IPS DF 6.9 (cell line): ENCODE measurements at regions not wholly inside any gene's neighbourhood (a gene's known extent, or its start where the extent isn't known, plus 50 kb on each side); places are given as distances from the start of the nearest gene placed in this dataset.

Source experiments
- DNase-seq: peaks from one replicate; pipeline ENCODE4 v3.0.0-alpha.2; 2013; ENCODE audit warnings: low read depth, low spot score
- H3K27ac ChIP-seq: one replicate; pipeline ENCODE4 v1.5.1; 2013; ENCODE audit warnings: low read length, control low read depth
- H3K27me3 ChIP-seq: 2 replicates; pipeline ENCODE4 v1.6.1; 2013; ENCODE audit warnings: mild to moderate bottlenecking, low read length; ENCODE audit not compliant: control insufficient read depth, insufficient read depth
- H3K36me3 ChIP-seq: 2 replicates; pipeline ENCODE4 v1.6.1; 2013; ENCODE audit warnings: low read length; ENCODE audit not compliant: control insufficient read depth, insufficient read depth
- H3K4me1 ChIP-seq: 2 replicates; pipeline ENCODE4 v1.6.1; 2013; ENCODE audit warnings: low read length; ENCODE audit not compliant: control insufficient read depth, insufficient read depth
- H3K4me3 ChIP-seq: 2 replicates; pipeline ENCODE4 v1.5.1; 2013; ENCODE audit warnings: mild to moderate bottlenecking, low read length
- H3K9me3 ChIP-seq: 2 replicates; pipeline ENCODE4 v1.6.1; 2013; ENCODE audit warnings: low read length, inconsistent platforms; ENCODE audit not compliant: control insufficient read depth, insufficient read depth
- WGBS: extraction: QIAGEN DNeasy Blood & Tissue Kit; methylation state at CpG from one replicate; pipeline ENCODE4 v1.1.7; 2013; ENCODE audit warnings: mixed read lengths, missing lambda C conversion rate; ENCODE audit not compliant: insufficient read length, insufficient coverage; 5-methylcytosine and 5-hydroxymethylcytosine counted together

DNA sequence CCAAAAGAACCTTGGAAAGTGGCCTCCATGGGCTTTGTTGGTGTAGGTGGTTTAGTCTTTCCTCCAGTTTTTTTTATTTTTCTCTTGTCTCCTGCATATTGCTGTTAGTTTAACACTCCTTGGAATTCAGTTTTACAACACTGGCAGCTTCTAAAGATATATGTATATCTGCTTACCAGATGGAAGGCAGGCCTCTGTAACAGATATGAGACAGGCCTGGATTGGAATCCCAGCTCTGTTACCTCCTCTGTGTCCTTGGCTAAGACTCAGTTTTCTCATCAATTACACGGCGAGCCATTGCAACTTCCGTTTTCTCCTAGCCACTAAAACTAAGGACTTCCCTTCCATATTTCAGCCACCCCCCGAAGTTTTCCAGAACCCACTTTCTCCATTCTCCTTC lies 133.4 kb upstream of the SMAD1 start:
- H3K36me3 ChIP-seq = no peaks in the 10 kb centered on the region
- no peaks in the 10 kb centered on the region for H3K27me3 ChIP-seq
- no peak for DNase-seq
- WGBS = no CpG with 5 or more reads among the region's 4 CpGs
- no peak overlapping the region for H3K27ac ChIP-seq
- no peaks in the 10 kb centered on the region for H3K4me1 ChIP-seq
- no peaks in the 10 kb centered on the region for H3K9me3 ChIP-seq
- no peak overlapping the region for H3K4me3 ChIP-seq

DNA sequence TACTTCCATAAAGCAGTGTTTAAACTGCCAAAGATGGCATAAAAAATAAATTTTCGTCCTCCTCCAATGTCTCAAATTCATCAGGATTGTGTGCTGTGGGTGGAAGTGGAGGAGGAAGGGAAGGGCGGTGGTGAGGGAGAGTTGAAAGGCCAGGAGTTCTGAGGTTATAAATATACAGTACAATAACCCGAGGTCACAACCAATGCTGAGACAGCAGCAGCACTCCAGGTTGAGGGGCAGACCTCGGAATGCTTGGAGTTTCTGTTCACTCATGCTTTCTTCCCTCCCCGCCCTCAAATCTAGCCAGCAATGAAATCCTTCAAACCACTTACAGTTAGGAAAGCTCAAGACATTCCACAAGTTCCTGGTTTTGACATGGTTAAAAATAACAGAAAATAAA lies 134.0 kb upstream of the SMAD1 start:
- no peaks in the 10 kb centered on the region for H3K27me3 ChIP-seq
- H3K36me3 ChIP-seq = no peaks in the 10 kb centered on the region
- DNase-seq = no peak
- WGBS = no CpG with 5 or more reads among the region's 5 CpGs
- no peaks in the 10 kb centered on the region for H3K9me3 ChIP-seq
- H3K4me3 ChIP-seq = no peak overlapping the region
- H3K4me1 ChIP-seq = no peaks in the 10 kb centered on the region
- no peak overlapping the region for H3K27ac ChIP-seq

DNA sequence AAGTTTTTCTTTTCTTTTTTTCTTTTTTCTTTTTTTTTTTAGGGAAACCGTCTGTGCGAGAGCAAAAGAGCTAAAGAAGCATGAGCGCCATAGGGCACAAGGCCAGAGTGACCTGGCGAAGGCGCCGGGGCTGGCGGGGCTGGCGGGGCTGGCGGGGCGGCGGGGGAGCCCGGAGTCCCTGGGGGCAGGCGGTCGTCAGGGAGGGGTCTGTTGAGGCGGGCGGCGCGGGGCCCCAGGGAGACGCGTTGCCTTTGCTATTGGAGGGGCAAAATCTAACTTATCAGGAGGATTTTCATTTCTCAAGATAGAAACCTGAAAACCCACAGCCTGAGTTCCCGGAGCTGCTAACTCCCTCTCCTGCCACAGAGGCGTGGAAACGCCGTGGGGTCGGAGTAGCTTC lies 135.6 kb upstream of the SMAD1 start:
- Histone ChIP-seq H3K27me3 (no peaks in the 10 kb centered on the region), H3K4me3 (no peak overlapping the region), H3K9me3 (no peaks in the 10 kb centered on the region), H3K36me3 (no peaks in the 10 kb centered on the region), H3K27ac (no peak overlapping the region), H3K4me1 (no peaks in the 10 kb centered on the region)
- DNase-seq = no peak
- WGBS = no CpG with 5 or more reads among the region's 25 CpGs

DNA sequence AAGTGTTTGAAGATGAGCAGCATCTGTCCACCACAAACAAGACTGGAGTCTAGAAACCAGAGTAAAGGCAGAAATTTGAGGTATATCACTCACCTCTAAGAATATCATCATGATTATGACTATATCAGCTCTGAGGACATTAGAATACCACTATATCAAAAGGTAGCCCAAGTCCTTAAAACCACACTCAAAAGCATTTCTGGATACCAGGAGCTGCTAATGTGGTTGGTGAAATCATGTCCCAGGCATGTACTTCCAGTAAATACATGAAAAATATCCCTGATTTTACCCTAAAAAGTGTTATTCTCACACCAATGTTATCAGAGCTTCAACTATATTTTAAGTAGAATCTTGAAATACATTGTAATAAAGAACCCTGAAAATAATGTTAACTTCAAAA lies 136.3 kb upstream of the SMAD1 start:
- DNase-seq = no peak
- Histone ChIP-seq H3K4me3 (no peak overlapping the region), H3K4me1 (no peaks in the 10 kb centered on the region), H3K36me3 (no peaks in the 10 kb centered on the region), H3K9me3 (no peaks in the 10 kb centered on the region), H3K27me3 (no peaks in the 10 kb centered on the region), H3K27ac (no peak overlapping the region)

DNA sequence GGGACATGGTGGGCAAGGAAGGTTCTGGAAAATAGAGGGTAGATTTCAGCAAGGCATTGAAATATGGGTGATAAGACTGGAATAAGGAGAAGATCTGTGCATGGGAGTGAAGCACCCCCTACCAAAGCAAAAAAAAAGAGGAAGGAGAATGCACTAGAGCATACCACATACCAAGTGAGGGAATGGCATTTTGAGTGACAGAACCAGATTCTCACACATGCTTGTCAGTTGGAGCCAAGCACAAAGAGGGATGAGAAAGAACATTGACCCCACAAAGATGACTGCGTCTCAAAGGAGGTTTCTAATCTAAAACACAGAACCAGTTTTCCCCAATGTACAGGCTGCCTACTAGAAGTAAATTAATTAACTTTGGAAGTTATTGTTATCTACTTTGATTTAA lies 140.3 kb upstream of the SMAD1 start:
- Histone ChIP-seq H3K9me3 (no peaks in the 10 kb centered on the region), H3K4me3 (no peak overlapping the region), H3K27ac (no peak overlapping the region), H3K36me3 (no peaks in the 10 kb centered on the region), H3K27me3 (no peaks in the 10 kb centered on the region), H3K4me1 (no peaks in the 10 kb centered on the region)
- no CpG with 5 or more reads among the region's 1 CpG for WGBS
- DNase-seq = no peak

DNA sequence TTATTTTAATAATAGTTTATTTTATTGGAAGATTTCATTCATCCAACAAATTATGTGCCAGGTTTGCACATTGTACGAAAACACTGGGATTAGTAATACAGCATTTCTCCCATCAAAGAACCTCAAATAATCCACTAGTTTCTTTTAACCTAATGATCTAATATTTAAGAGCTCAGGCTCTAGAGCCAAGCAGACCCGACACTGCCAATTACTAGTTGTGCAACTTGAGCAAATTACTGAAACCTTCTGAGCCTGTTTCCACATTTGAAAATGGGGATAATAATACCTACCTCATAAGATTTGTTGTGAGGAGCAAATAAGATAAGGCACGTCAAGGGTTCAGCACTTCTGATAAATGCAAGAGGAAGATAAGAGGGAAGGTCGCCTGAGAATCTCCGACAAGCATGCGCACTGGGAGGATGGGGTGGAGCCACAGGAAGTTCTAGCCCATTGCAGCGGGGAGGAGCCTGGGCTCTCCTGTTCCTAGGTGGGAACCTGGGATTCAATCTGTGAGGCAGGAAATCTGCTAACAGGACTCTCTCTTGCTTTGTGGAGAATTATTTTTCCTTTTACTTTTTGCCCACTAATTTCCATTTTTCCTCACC lies 141.5 kb upstream of the SMAD1 start:
- WGBS = no CpG with 5 or more reads among the region's 7 CpGs
- H3K4me1 ChIP-seq = no peaks in the 10 kb centered on the region
- H3K27me3 ChIP-seq = no peaks in the 10 kb centered on the region
- no peak overlapping the region for H3K27ac ChIP-seq
- H3K4me3 ChIP-seq = no peak overlapping the region
- no peaks in the 10 kb centered on the region for H3K36me3 ChIP-seq
- H3K9me3 ChIP-seq = no peaks in the 10 kb centered on the region
- peak; percentile 2 for DNase-seq

DNA sequence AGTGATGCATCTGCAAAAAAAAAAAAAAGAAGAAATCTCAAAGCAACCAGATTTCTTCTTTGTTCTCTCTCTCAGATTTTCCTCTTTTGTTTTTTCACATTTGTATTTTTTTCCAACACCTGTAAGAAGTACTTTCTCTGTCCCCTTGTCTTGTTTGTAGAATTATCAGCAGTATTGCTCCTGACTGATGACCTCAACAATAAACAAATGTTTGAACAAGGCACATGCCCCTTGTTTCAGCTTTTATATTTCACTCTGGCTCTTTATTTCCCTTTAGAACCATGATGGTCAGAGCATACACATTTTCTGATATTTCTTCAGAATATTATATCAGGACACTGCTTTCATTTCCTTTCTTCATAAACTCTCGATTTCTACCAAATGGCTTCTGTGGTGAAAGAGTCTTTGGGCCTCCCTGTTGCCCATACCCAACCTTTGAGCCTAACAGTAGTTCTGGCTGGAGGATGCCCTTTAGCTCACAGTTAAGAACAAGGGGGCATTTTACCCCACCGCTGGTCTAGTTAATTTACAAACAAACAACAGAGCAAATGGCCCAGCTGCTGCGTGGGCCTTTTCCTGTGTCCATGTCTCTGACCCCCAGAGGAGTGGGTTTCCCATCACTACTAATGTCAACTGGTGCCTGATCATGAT lies 142.5 kb upstream of the SMAD1 start:
- Histone ChIP-seq H3K4me1 (no peaks in the 10 kb centered on the region), H3K4me3 (no peak overlapping the region), H3K27ac (no peak overlapping the region), H3K36me3 (no peaks in the 10 kb centered on the region), H3K9me3 (no peaks in the 10 kb centered on the region), H3K27me3 (no peaks in the 10 kb centered on the region)
- no CpG with 5 or more reads among the region's 3 CpGs for WGBS
- no peak for DNase-seq

DNA sequence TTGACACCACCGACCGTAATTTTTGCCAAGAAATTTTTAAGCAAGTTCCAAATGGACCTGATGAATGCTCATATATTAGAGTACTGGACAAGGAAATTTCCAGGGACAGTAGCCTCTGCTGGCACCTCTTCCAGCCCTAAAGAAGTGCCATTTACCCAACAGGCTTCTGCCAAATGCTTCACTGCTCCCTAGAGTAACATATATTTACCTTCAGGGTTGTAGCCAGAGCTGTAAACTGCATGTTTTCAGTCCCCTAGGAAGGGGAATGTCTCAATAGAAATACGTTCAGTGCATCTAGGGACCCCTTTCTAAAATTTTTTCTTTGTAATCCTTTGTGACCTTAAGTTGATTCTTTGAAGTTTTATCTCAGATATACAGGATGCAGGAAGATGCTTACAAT lies 143.1 kb upstream of the SMAD1 start:
- H3K27me3 ChIP-seq = no peaks in the 10 kb centered on the region
- no peak overlapping the region for H3K4me3 ChIP-seq
- H3K9me3 ChIP-seq = no peaks in the 10 kb centered on the region
- no peaks in the 10 kb centered on the region for H3K36me3 ChIP-seq
- no peaks in the 10 kb centered on the region for H3K4me1 ChIP-seq
- no peak for DNase-seq
- WGBS = no CpG with 5 or more reads among the region's 3 CpGs
- no peak overlapping the region for H3K27ac ChIP-seq

DNA sequence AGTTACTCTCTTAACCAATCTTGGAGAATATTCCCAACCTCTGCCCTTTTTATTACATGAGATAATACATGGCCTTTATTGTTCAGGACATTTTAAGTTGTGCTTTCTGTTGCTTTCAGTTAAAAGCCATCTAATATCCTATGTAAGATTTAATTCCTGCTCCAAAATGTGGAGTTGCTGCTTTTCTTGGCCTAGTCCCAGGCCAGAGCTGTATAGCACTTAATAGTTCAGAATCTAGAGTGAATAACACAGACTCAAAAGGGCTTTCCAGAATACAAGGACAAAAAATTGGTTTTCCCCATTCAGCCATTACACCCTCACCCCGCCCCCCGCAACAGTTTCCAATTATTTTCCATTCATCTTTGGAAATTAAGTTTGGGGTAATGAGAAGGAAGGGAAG lies 144.3 kb upstream of the SMAD1 start:
- Histone ChIP-seq H3K4me1 (no peaks in the 10 kb centered on the region), H3K27ac (no peak overlapping the region), H3K36me3 (no peaks in the 10 kb centered on the region), H3K9me3 (no peaks in the 10 kb centered on the region), H3K4me3 (no peak overlapping the region), H3K27me3 (no peaks in the 10 kb centered on the region)
- DNase-seq = no peak
- no CpG with 5 or more reads among the region's 2 CpGs for WGBS

DNA sequence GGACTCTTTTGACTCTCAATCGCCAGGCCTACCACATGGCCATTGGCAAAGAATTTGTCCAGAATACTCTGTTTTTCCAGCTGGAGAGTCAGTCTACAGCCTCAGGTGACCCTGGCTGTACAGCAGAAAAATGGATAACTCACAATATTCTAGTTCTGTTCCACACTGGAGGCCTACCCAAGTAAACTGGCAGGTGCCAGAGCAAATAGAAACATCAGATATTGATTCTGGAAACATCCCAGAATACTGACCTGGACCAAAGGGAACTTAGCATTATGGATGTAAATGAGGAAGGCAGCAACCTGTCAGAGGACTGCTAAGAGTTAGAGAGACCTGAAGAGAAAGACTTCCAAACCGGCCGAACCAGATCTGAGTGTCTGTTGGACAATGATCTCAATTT lies 147.9 kb upstream of the SMAD1 start:
- Histone ChIP-seq H3K9me3 (no peaks in the 10 kb centered on the region), H3K4me3 (no peak overlapping the region), H3K36me3 (no peaks in the 10 kb centered on the region), H3K4me1 (no peaks in the 10 kb centered on the region), H3K27ac (no peak overlapping the region), H3K27me3 (no peaks in the 10 kb centered on the region)
- WGBS = no CpG with 5 or more reads among the region's 3 CpGs
- DNase-seq = no peak

DNA sequence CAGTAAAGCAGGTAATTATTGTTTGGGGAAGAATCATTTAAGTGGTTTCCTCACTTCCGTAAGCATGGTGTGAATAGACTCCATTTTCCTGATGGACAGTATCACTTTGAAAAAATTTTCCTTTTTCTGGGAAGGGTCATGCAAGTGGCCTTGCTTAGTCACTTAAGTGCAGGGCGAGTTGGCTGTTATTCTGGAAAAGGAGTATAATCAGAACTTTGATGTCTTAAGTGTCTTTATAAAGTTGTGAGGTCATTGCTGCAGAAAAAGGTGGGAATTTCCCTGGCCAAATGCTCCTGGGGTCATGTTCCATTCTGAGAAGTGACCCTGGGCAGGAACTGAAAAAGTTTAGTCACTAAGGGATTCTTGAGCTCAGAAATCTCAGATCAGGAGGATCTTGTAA lies 146.1 kb upstream of the OTUD4 start:
- Histone ChIP-seq H3K27me3 (no peaks in the 10 kb centered on the region), H3K9me3 (no peaks in the 10 kb centered on the region), H3K4me1 (no peaks in the 10 kb centered on the region), H3K27ac (no peak overlapping the region), H3K4me3 (no peak overlapping the region), H3K36me3 (no peaks in the 10 kb centered on the region)
- DNase-seq = no peak
- no CpG with 5 or more reads among the region's 2 CpGs for WGBS
